ENCODE measurements at regions not wholly inside any gene's neighbourhood (a gene's known extent, or its start where the extent isn't known, plus 50 kb on each side); places are given as distances from the start of the nearest gene placed in this dataset.

- no peak overlapping the region for H3K4me3 Mint-ChIP-seq
- POLR2A ChIA-PET, result no interaction called here
- no peak overlapping the region for H3K27ac ChIP-seq (ENCODE audit: low read length in 2 of 2)
Measured at GRCh38 chrX:9335251-9335650, 129.6 kb upstream of the TBL1X start.

GRCh38 chrX:9336456-9336855, 128.4 kb upstream of the TBL1X start:
- H3K27me3 ChIP-seq (replicated peaks in 1 of 4; ENCODE audit: control extremely low read depth in 1 of 4, control insufficient read depth in 3 of 4, insufficient read depth in 4 of 4, low read length in 3 of 4), result no peaks in the 10 kb centered on the region
- WGBS (ENCODE audit: insufficient coverage), result 81% methylated on average over 6 of the region's 8 CpGs
- ATAC-seq (ENCODE audit: low read depth), result no peak
- no peak for TF ChIP-seq EZH2 (IDR thresholded peaks at IDR 0.05; ENCODE audit: borderline replicate concordance, insufficient read depth, low read depth, low read length, poor library complexity, severe bottlenecking)
- no peak for TF ChIP-seq CTCF (IDR thresholded peaks at IDR 0.05)
- H2AFZ ChIP-seq (ENCODE audit: insufficient read depth, low read depth, low read length, poor library complexity, severe bottlenecking), result no peak overlapping the region
- Mint-ChIP-seq H3K9me3 (ENCODE audit: insufficient read depth) (no peaks in the 10 kb centered on the region), H3K27me3 (no peaks in the 10 kb centered on the region), H3K27ac (no peak overlapping the region), H3K4me1 (peaks cover 19% of the 10 kb centered on the region), H3K4me3 (no peak overlapping the region)
- CTCF ChIA-PET, result no interaction called here
- H3K4me3 ChIP-seq (ENCODE audit: control extremely low read depth in 1 of 5, extremely low read depth in 1 of 5, insufficient read depth in 1 of 5, low read depth in 2 of 5, low read length in 4 of 5), result no peak overlapping the region
- H3K4me1 ChIP-seq (ENCODE audit: control insufficient read depth in 2 of 2, insufficient read depth in 2 of 2, low read length in 2 of 2), result peaks cover 22 to 27% of the 10 kb centered on the region in 2 donors
- no peak for DNase-seq
- H3K4me2 ChIP-seq (replicated peaks; ENCODE audit: low read depth, low read length, poor library complexity, severe bottlenecking), result no peak overlapping the region
- H3K9ac ChIP-seq (ENCODE audit: low read length), result no peak overlapping the region
- H3K27ac ChIP-seq (ENCODE audit: low read length in 2 of 2), result no peak overlapping the region
- no peaks in the 10 kb centered on the region for H3K79me2 ChIP-seq (ENCODE audit: control insufficient read depth, insufficient read depth, low read length)
- POLR2A ChIA-PET, result no interaction called here
- H4K20me1 ChIP-seq (ENCODE audit: control insufficient read depth, insufficient read depth, low read length, poor library complexity, severe bottlenecking), result no peaks in the 10 kb centered on the region
- intact Hi-C loops (cut with micrococcal nuclease), result no loop called here
- H3K9me3 ChIP-seq (ENCODE audit: control extremely low read depth in 1 of 3, control insufficient read depth in 2 of 3, insufficient read depth in 1 of 3, low read length in 2 of 3), result no peaks in the 10 kb centered on the region
- H3K36me3 ChIP-seq (replicated peaks in 1 of 2; ENCODE audit: control extremely low read depth in 1 of 2, control insufficient read depth in 1 of 2, extremely low read depth in 1 of 2, insufficient read depth in 2 of 2, low read length in 1 of 2), result no peaks in the 10 kb centered on the region

More at GRCh38 chrX:9335251-9335650, 129.6 kb upstream of the TBL1X start:
- Mint-ChIP-seq H3K4me1 (peaks cover 10% of the 10 kb centered on the region), H3K9me3 (ENCODE audit: insufficient read depth) (no peaks in the 10 kb centered on the region), H3K27ac (no peak overlapping the region), H3K27me3 (no peaks in the 10 kb centered on the region)
- ATAC-seq (ENCODE audit: low read depth), result no peak
- H3K36me3 ChIP-seq (replicated peaks in 1 of 2; ENCODE audit: control extremely low read depth in 1 of 2, control insufficient read depth in 1 of 2, extremely low read depth in 1 of 2, insufficient read depth in 2 of 2, low read length in 1 of 2), result no peaks in the 10 kb centered on the region
- H3K27me3 ChIP-seq (replicated peaks in 1 of 4; ENCODE audit: control extremely low read depth in 1 of 4, control insufficient read depth in 3 of 4, insufficient read depth in 4 of 4, low read length in 3 of 4), result no peaks in the 10 kb centered on the region
- intact Hi-C loops (cut with micrococcal nuclease), result no loop called here
- no peak overlapping the region for H3K4me2 ChIP-seq (replicated peaks; ENCODE audit: low read depth, low read length, poor library complexity, severe bottlenecking)
- peaks cover 9 to 15% of the 10 kb centered on the region in 2 donors for H3K4me1 ChIP-seq (ENCODE audit: control insufficient read depth in 2 of 2, insufficient read depth in 2 of 2, low read length in 2 of 2)
- H3K79me2 ChIP-seq (ENCODE audit: control insufficient read depth, insufficient read depth, low read length), result no peaks in the 10 kb centered on the region
- no peaks in the 10 kb centered on the region for H3K9me3 ChIP-seq (ENCODE audit: control extremely low read depth in 1 of 3, control insufficient read depth in 2 of 3, insufficient read depth in 1 of 3, low read length in 2 of 3)
- no peak overlapping the region for H3K4me3 ChIP-seq (ENCODE audit: control extremely low read depth in 1 of 5, extremely low read depth in 1 of 5, insufficient read depth in 1 of 5, low read depth in 2 of 5, low read length in 4 of 5)
- no peak overlapping the region for H3K9ac ChIP-seq (ENCODE audit: low read length)
- TF ChIP-seq EZH2 (IDR thresholded peaks at IDR 0.05; ENCODE audit: borderline replicate concordance, insufficient read depth, low read depth, low read length, poor library complexity, severe bottlenecking), result no peak
- no peak for TF ChIP-seq CTCF (IDR thresholded peaks at IDR 0.05)
- CTCF ChIA-PET, result no interaction called here
- no peak overlapping the region for H2AFZ ChIP-seq (ENCODE audit: insufficient read depth, low read depth, low read length, poor library complexity, severe bottlenecking)
- no peak for DNase-seq
- H4K20me1 ChIP-seq (ENCODE audit: control insufficient read depth, insufficient read depth, low read length, poor library complexity, severe bottlenecking), result no peaks in the 10 kb centered on the region
- no CpG with 5 or more reads among the region's 6 CpGs for WGBS (ENCODE audit: insufficient coverage)

Data from B cell (primary cell).